ENCODE measurements at regions not wholly inside any gene's neighbourhood (a gene's known extent, or its start where the extent isn't known, plus 50 kb on each side); places are given as distances from the start of the nearest gene placed in this dataset.
"Not testable (repeated sequence)": the region's sequence is repeated elsewhere in the genome, so short reads cannot be mapped to it uniquely, and the experiment has no call there.

DNA sequence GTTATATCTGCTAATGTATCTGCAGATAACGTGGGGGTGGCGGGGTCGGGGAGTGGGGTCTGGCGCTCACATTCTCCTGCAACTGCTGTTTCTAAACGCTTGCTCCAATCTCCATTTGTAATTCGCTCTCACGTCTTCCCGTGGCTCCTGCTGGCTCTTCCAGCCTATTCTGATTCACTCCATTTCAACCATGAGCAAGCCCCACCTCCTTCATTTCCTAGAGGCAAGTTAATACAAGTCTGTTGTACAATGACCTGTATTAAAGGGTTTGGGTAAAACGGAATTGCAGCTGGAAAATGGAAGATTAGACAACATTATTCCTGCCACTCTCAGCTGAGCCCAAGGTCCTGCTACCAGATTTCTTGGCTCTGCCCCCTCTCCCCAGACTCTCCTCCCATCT lies 132.3 kb downstream of the CSNK2A3 start:
- no peak for DNase-seq

DNA sequence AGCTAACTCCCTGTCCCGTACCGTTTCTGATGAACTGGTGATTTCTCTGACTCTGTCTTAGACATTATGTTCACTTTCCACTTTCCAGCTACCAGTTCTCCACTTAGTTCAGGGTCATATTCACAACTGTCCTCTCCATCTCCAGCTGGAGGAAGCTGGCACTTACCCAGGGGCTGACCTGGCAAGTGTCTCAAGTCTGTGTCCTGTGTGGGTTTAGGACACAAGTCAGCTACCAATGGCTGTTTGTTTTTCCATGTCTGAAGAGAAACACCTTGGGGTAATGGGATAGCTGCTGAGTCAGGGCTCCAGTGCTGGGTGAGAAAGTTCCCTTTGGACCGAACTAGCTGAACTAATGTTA lies 134.4 kb downstream of the CSNK2A3 start:
- DNase-seq = no peak

DNA sequence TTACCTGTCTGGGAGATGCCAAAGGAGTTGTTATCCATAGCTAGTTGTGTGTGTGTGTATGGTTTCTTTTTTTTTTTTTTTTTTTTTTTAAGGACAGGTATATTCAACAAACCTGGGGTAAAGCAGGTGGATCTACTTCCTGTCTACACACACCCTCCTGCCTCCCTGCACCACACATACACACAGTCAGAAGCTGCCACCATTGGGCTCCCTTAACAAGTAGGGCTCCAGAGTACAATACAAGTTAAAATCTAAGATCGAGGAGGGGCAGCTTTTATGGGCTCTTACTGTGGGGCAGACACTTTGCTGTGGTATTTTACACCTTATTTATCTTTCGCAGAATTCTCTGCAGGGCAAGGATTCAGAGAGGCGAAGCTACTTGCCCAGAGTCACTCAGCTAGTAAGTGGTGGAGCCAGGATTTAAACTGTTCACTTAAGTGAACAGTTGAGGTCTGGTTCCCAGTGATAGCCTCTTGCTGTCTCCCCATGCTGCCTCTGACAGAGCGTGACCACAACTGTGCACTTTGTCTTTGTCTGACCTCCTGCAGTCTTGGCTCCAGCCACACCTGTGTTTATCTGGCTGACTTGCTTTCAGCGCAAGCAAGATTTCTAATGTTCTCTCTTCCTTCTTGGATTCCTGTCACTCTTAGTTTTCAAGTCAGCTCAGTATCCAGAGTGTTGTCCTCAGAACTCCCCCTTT lies 135.0 kb downstream of the CSNK2A3 start:
- no peak for DNase-seq

DNA sequence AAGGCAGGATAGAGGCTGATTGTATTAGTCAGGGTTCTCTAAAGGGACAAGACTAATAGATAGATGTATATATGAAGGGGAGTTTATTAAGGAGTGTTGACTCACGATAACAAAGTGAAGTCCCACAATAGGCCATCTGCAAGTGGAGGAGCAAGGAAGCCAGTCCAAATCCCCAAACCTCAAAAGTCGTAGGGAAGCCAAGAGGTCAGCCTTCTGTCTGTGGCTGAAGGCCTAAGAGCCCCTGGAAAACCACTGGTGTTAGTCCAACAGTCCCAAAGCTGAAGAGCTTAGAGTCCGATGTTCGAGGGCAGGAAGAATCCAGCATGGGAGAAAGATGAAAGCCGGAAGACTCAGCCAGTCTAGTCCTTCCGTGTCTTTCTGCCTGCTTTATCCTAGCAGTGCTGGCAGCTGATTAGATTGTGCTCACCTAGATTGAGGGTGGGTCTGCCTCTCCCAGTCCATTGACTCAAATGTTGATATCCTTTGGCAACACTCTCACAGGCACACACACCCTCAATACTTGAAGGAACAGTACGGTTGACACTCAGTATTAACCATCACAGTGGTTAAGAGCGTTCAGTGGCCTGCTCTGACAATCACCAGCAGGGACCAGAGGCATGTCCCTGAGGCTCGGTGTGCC lies 135.6 kb downstream of the CSNK2A3 start:
- DNase-seq = no peak

DNA sequence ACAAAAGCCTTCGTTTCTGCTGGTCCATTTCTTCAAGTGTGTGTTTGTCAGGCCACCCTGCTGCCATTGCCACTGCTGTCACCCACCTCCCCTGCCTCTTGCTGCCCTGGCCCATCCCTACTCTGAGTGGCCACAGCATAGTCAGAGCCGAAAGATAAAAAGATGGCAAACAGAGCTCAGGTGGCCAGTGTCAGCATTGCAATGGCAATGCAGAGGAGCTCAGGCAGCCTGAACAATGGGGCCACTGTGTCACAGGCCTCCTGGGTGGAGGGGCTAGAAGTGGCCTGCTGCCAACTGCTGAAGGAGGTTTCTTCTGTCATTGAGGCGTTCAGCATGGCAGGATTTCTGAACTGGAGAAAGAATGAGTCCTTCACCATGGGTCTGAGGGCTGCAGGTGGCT lies 137.1 kb downstream of the CSNK2A3 start:
- no peak for DNase-seq

DNA sequence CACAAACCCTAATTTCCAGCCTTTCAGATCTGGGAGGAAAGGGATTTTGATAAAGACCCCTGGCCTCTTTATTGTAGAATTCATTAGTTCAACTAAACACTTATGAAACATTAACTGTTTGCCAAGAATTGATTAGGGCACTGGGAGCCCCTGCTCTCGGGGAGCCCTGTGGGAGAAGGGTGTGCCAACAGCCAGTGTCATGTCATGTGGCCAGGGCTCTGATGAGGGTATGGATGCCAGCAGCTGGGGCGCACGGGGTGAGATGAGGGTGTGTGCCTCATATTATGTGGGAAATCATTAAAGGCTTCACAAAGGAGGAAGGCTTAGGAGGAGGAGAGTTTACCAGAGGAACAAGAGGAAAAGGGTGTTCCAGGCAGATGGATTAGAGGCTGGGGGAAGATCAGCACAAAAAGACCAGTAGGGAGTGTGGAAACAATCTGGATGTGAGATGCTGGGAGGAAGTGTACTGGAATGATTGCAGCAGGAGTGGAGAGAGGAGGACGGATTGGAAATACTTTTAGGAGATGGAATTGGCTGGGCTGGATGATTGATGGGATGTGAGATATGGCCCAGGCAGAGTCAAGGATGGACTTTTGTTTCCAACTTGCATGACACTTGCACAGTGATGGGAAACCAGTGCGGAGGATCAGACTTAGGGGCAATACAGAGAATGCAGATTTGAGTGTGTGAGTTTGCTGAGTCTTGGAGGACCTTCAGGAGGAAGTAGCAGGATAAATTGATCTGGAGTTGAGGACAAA lies 137.8 kb downstream of the CSNK2A3 start:
- DNase-seq = no peak

DNA sequence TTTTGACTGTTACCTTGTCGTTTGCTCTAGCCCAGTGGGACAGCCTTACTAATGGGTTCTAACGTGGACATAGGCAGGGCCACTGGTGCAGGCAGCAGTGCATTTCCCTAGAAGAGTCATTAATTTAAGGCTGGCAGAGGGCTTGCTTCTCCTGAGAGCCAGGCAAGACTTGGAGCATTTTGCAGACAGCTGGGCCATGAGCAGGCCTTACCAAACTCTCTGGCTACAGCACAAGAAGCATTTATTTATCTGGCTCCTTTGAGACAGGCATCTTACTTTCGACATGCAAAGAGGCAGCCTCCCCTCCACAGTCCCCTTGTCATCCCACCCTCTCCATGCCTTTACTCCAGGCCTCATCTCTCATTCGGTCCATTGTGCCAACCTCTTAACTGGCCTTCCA lies 139.9 kb downstream of the CSNK2A3 start:
- DNase-seq = no peak

DNA sequence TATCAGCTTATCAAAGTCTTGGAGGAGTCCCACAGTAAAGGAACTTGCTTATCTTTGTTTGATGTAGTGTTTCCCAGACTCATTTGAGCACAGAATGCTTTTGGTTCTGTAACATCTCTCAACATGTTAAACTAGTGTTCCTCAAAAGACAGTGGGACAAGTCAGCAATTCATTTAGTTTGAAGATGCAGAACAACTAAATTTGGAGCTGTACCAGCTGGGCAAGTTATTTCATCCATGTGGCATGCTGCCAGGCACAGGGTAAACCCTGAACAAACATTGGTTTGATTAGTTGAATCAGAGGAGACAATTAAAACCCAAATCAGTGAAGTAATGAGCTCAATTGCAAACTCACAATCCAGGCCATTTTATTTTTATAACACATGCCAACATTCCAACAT lies 141.2 kb downstream of the CSNK2A3 start:
- DNase-seq = no peak

DNA sequence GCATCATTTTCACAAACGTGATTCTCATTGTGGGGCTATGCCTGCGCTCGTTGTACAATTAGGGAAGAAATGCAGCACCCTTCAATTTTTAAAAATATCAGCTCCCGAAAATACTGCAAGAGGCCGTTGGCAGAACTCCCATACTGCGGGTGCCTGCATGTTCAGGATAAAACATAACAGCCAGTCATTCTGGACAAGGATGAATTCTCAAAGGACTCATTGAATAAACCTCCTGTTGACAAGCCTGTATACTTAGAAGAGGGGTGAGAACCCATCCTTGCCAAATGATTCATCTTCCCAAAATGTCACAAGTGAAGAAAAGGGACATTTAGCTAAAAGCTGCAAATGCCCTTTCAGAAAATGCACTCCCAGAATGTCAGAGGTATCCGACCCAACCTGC lies 141.9 kb downstream of the CSNK2A3 start:
- DNase-seq = no peak

DNA sequence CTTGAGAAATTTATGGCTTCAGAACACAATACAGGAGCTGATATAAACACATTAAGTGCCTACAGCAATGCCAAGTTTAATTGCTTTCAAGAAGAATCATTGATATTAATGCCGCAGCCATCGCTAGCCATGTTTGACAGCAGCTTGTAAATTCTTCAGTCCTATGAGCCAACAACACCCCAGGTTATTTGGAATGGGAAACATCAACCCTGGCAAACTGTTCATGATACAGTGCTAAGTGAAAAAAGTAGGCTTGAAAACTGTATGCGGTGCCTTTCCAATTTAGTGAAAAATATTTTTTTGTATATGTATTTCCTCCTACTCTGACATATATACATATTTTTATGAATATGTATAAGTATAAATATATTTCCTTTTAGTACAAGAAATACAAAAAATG lies 142.6 kb downstream of the CSNK2A3 start:
- DNase-seq = no peak

DNA sequence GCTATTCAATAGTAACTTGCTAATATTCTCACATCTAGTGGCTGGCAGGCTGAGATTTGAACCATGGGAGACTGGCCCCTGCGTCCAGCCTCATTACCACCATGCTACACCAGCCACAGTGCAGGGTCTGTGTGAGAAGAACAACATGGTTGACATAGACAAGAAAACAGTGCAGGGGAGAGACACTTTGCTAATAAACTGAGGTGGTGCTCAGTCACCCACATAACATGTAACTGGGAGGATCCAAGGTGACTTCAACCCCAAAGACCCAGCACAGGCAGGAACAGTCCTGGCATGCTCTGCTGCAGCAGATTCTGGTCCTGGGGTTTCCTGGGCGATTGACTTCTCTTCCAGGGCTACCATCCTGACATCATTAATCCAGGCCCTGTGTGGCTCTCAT lies 143.1 kb downstream of the CSNK2A3 start:
- DNase-seq = no peak

DNA sequence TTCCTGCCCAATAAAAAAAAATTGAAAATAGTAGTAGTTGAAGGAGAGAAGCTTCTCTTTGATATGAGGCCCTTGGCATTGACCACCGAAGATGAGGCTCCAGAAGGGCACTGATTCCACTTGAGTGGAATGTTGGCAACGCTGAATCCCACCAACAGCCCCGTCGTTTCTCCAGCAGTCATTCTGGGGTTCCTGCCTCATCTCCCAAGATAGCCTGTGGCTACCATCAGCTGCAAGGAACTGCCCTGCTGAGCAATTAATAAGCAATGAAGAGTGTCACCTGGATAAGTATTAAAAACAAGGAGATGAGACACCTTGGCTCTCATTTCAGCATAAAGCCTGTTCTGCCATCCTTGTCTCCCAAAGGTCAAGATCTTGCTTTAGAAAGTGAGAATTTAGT lies 144.1 kb downstream of the CSNK2A3 start:
- DNase-seq = no peak

DNA sequence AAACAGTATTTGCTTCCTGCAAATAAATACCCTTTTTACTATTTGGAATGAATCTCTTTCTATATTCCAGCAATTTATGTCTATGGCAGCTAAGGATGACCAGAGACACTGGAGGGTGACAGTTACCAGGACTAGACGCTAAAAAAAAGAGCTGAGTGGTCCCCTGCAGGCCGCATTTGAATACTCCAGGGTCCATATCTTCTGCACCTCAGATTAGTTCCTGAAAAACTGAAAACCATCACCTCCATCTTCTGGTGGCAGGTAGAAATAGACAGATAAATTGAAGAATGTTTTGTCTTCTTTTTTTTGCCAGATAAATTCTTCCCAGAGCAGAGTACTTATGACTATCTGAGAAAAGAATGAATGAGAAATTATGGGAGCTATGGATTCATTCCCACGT lies 145.6 kb downstream of the CSNK2A3 start:
- no peak for DNase-seq

DNA sequence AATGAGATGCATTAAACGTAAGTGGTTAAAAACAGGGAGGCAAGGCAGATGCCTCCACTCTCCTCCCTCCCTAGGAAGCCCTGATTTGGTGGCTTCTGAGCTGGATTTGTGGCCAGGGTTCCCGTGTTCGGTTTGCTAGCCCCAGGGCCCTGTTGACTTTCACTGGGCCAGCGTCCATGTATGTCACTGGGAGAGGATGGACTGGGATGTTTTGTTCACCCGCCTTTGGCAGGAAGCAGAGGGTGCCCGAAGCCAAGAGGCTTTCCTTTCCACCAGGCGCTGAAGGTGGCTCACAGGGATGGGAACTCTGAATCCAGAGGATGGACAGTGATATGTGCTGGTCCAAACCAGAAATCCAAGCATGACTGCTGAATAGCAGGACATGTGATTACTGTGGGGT lies 146.6 kb downstream of the CSNK2A3 start:
- DNase-seq = no peak

DNA sequence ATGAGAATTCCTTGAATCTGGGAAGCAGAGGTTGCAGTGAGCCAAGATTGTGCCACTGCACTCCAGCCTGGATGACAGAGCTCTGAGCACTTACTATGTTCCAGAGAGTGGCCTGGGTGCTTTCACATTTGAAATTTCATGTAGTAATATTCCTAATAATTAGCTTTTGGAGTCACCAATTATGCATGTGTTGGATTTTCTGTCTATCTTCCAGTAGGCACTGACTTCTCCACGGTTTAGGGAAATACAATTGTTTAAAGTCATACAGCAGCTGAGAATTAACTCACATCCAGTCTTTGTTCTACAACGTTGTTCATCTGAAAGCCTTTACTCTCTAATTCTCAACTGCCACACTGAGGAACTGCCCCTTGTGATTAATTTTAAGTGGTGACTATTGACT lies 150.2 kb downstream of the CSNK2A3 start:
- no peak for DNase-seq

DNA sequence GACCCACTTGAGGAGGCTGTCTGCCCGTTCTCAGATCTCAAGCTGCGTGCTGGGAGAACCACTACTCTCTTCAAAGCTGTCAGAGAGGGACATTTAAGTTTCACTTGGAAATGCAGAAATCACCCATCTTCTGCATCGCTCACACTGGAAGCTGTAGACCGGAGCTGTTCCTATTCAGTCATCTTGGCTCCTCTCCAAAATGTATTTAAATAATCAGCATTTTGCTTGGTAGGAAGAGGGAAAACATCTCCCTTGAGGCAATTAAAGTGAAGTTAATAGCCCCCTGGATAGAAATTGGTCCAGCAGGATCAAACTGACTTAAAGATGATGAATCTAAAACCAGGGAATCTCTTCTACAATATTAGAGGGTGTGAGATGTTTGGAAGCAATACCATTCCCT lies 151.7 kb downstream of the CSNK2A3 start:
- not testable (repeated sequence) for DNase-seq

DNA sequence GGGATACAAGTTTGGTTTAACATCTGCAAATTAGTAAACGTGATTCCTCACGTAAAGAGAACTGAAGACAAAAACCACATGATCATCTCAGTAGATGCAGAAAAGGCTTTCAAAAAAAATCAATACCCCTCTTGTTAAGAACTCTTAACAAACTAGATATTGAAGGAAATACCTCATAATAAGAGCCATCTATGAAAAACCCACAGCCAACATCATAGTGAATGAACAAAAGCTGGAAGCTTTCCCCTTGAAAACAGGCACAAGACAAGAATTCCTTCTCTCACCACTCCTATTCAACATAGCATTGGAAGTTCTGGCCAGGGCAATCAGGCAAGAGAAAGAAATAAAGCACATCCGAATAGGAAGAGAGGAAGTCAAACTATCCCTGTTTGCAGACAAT lies 160.5 kb downstream of the CSNK2A3 start:
- DNase-seq = no peak

DNA sequence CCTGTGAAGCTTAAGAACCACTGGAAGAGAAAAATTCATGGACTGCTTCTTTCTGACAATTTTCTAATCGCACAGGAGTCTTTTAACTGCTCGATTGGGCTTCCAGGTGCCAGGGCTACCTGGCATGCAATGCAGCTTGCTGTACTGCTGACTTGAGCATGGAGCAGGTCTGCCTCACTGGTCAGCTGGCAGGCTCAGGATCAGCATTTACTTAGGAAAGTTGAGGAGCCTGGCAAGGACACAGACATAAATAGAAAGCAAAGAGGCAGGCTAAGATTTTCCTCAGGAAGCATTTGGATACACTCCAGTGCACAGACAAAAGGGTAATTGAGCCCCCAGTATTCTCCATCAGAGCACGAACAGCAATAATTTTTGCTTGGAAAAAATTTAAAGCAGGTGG lies 163.5 kb downstream of the CSNK2A3 start:
- no peak for DNase-seq

DNA sequence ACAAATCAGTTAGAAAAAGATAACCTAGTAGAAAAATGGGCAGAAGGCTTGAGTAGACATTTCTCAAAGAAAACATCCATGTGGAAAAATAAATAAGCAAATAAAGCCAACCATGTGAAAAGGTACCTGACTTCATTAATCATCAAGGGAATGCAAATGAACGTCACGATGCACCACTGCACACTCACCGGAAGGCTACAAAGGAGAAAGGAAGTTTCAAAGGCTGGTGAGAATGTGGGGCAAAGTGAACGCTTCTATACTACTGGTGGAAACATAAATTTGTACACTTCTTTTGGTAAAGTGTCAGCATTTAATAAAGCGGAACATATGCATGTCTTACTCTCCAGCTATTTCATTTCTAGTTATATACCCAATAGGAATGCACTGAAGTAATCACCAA lies 166.8 kb downstream of the CSNK2A3 start:
- no peak for DNase-seq

DNA sequence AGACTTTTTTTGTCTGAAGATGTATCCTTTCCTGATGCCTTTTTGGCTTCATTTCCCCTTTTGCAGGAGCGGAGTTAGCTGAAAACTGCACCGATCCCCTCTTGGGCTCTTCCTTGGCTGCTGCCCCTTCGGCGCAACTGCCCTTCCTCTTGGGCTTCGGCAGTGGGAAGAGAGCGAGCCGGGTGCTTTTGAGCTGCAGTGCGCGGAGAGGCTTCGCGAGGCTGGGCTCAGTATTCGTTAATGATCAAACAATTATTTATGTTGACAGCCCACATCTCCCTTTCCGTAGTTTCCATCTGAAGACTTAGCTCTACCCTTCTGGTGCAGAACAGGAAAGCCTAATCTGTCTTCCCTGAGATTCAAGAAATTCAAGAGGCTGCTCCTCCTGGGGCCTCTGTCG lies 170.8 kb downstream of the CSNK2A3 start:
- no peak for DNase-seq

DNA sequence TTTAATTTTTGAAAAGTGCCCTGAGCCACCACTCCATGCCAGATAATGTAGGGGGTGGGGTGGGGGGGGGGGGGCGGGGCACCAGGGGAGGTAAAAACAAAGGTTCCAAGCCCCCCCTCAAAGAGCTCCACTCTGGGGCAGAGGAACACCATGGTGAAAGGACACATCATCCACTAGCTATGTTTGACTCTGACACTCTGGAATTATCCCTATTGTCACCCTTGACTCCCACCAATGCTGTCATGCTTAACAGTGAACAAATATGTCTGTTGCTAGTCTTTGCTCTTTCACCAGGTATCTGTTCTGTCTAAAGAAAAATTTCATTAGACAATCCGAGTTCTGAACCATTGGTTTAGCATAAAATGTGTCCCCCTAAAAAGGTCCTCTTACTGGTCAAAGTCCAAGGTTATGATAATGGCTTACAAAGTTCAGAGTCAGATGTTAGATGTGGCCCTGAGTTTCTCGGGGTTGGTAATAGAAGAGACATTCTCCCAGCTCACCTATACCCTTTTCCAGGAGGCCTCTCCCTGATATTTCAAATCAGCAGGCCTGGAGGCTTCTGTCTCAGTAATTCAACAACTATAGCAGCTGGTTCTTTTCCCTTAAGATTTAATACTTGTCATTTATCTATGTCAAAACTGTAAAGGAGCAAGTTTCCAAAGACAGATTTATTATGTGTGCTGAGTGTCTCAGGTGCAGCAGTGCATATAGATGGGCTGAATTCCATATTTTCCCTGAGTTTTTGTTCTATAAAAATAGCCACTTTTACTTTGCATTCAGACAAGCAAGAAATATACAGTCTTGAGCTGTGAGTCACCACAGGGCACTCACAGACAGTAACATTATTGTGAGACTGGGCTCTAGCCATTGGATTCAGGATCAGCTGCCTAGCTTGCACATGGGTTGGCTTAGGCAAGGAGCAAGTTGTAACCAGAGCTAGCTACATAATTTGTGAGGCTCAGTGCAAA lies 174.1 kb downstream of the CSNK2A3 start:
- DNase-seq = peak; percentile 32 to 74

DNA sequence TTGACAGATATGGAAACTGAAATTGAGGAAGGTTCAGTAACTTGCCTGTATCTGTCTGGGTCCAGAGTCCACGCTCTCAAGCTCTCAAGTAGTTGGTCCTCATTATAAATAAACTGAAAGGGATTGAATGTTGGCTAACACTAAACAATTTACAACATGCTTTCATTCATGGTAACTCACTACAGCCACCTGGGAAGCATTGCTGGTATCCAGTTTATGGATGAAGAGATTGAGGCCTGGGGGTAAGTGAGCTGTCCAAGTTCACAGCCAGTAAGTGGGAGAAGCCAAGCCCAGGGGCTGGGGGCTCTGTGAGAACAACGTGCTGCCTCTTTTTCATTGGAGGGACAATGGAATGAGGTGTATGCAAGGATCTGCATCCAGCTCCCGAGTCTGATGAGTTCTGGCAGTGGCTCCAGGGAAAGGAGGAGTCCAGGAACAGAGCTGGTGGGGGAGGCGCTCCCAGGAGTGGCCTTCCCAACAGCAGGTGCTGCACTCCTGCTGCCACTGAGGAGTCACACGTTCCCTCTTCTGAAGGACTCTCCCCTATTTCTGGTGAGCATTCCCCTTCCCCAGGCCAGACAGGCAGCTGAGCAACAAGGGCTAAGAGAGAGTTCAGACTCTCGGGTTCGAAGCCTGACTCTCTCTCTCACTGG lies 175.8 kb downstream of the CSNK2A3 start:
- no peak for DNase-seq

Data from hippocampal formation (tissue), 2 donors.